ENCODE measurements at regions not wholly inside any gene's neighbourhood (a gene's known extent, or its start where the extent isn't known, plus 50 kb on each side); places are given as distances from the start of the nearest gene placed in this dataset.

DNA sequence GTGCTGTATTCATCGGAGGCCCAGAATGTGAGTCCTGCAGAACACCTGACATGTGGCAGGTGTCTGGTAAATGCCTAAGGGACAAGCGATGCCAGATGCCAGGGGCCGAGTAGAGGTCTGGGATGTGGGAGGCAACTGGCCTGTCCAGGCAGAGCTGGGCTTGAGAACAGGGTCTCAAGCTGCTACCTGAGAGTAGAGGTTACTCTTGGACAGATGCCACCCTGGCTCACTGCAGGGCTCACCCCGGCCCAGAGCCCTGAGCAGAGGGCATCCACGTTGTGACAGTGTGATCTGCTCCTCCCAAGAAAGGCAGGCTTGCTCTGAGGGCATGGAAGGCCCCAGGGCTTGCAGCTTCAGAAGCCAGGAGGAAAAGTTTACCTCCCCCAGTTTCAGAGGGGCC, 692.0 kb upstream of the ID2 start:
- TF ChIP-seq SPI1 (IDR thresholded peaks at IDR 0.05; ENCODE audit: low read depth, low read length), result no peak
- TF ChIP-seq POLR2A (IDR thresholded peaks at IDR 0.05; ENCODE audit: low read depth, low read length), result no peak
- TF ChIP-seq PAX5 (IDR thresholded peaks at IDR 0.05; ENCODE audit: insufficient read depth, low read length, severe bottlenecking), result no peak
- no peak for TF ChIP-seq POU2F2 (IDR thresholded peaks at IDR 0.05; ENCODE audit: low read depth, low read length)
- TF ChIP-seq TAF1 (IDR thresholded peaks at IDR 0.05; ENCODE audit: low read depth, low read length), result no peak

Data from GM12891 (cell line).